Right forelimb (tissue), 1 donor: ENCODE measurements at regions not wholly inside any gene's neighbourhood (a gene's known extent, or its start where the extent isn't known, plus 50 kb on each side); places are given as distances from the start of the nearest gene placed in this dataset.

Source experiments
- DNase-seq: peaks from one replicate; pipeline ENCODE4 v3.0.0-alpha.2; 2018

GRCh38 chr1:30400507-30400906 lies 322.9 kb downstream of the MATN1 start:
- peak; percentile 19 for DNase-seq

- peak; percentile 6 for DNase-seq
Measured at GRCh38 chr1:30399026-30399425, 324.4 kb downstream of the MATN1 start.

GRCh38 chr1:30397576-30397975 lies 325.8 kb downstream of the MATN1 start:
- no peak for DNase-seq

- no peak for DNase-seq
Measured at GRCh38 chr1:30395631-30396030, 327.8 kb downstream of the MATN1 start.

GRCh38 chr1:30388386-30388785 lies 335.0 kb downstream of the MATN1 start:
- DNase-seq = no peak

- peak; percentile 25 for DNase-seq
Measured at GRCh38 chr1:30386156-30386926, 337.0 kb downstream of the MATN1 start.

- DNase-seq = peak; percentile 33
Measured at GRCh38 chr1:30385246-30385995, 338.0 kb downstream of the MATN1 start.

GRCh38 chr1:30384286-30385245 lies 338.8 kb downstream of the MATN1 start:
- peak; percentile 18 for DNase-seq

- peak; percentile 5 for DNase-seq
Measured at GRCh38 chr1:30383221-30383711, 340.1 kb downstream of the MATN1 start.

GRCh38 chr1:30382496-30382895 lies 340.9 kb downstream of the MATN1 start:
- peak; percentile 25 for DNase-seq

GRCh38 chr1:30381671-30382365 lies 341.6 kb downstream of the MATN1 start:
- DNase-seq = peak; percentile 21

GRCh38 chr1:30381266-30381665 lies 342.1 kb downstream of the MATN1 start:
- DNase-seq = peak; percentile 30

GRCh38 chr1:30380625-30380984 lies 342.8 kb downstream of the MATN1 start:
- no peak for DNase-seq

GRCh38 chr1:30379684-30380624 lies 343.4 kb downstream of the MATN1 start:
- peak; percentile 71 for DNase-seq

GRCh38 chr1:30378991-30379581 lies 344.3 kb downstream of the MATN1 start:
- DNase-seq = peak; percentile 65

- no peak for DNase-seq
Measured at GRCh38 chr1:30378003-30378596, 345.3 kb downstream of the MATN1 start.

GRCh38 chr1:30377230-30378002 lies 346.0 kb downstream of the MATN1 start:
- no peak for DNase-seq

GRCh38 chr1:30376054-30376697 lies 347.2 kb downstream of the MATN1 start:
- DNase-seq = no peak

- DNase-seq = no peak
Measured at GRCh38 chr1:30375156-30375555, 348.2 kb downstream of the MATN1 start.
